Stimulated activated CD4-positive, alpha-beta T cell treated with anti-CD3 and anti-CD28 coated beads, Interleukin-4, amount 100 ng/mL, for 1 hour (primary cell): ENCODE measurements at regions not wholly inside any gene's neighbourhood (a gene's known extent, or its start where the extent isn't known, plus 50 kb on each side); places are given as distances from the start of the nearest gene placed in this dataset.

Source experiments
- DNase-seq: peaks from one replicate; pipeline ENCODE4 v3.0.0-alpha.2; 2020

DNA sequence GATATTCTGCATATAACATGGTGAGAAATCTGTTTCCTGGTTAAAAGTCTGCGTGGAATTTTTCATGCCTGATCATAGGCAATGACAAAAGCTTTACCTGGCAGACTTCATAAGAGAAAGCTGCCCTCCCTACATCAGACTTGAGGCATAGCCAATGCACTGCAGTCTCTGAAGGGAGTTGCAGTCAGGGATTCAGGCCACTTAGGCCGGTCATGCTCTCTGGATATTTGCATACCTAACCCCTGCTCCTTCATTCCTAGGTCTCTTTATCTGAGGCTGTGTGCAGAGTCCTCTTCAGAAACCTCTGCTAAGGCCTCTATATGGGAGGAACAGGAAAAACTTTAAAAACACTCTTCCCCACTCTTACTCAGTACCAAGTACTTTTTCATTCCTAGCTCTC lies 287.4 kb downstream of the PCDH17 start:
- no peak for DNase-seq

DNA sequence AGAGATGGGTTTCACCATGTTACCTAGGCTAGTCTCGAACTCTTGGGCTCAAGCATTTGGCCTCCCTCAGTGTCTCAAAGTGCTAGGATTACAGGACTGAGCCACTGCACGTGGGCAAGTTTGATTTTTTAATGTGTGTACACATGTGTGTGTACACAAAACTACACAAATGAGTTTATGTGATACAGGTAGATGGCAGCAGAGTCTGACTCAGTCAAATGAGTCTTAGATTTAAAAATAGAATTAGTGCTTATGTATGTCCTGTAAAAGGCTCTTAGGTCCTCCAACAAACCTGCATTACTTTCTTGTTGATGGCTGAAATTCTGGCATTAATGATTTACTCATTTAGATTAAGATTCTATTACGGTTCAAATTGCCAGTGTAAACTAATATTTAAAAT lies 293.7 kb downstream of the PCDH17 start:
- DNase-seq: no peak

DNA sequence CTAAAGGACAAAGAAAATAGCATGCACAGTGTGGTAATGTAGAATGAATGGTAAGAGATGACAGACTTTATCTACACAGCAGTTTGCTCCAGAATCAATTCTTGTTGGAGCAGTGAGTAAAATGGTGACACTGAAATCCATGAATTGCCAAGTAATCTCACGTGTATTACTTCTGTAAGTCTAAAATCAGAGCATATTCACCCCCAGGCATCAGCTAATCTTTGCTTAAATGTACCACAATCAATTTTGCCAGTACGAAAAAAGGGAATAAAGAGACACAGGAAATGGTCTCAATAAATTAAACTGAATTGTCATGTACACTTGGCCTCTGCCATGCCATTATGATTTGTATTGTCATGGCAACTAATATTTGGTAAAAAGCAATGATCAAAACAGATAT lies 294.2 kb downstream of the PCDH17 start:
- no peak for DNase-seq

DNA sequence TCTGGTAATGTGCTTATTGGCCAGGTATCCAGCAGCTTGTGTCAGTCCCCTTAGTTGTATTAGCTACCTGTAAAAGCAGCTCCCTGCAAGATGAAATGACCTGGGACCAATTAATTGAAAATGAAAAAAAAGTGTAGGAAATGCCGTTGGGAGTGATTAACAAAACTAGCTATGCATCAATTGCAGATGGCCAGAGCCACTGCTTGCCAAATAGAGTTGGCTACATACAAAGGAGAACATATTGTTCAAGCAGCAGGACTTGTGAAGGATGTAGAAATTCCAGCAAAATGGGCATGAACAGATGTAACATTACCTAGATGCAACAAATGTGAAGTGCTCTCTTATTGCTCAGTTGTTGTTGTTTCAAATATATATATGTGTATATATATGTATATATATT lies 300.5 kb downstream of the PCDH17 start:
- DNase-seq: no peak

DNA sequence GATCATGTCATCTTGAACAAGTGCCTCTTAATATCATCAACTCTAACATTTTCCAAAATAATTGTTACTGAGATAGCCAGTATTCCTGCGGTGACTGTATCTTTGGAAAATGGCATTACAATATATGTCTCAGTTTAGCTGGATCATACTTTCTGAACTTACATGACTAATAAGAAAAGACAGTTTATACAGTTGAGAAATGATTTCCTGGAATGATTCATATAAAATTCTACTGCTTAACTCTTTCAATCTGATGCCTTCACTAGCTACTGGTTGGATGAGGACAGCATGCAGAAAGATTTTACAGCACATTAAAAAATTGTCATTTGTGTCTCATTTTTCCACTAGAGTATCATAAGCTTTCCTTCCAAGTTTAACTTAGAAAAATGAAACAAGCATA lies 302.1 kb downstream of the PCDH17 start:
- DNase-seq: no peak

DNA sequence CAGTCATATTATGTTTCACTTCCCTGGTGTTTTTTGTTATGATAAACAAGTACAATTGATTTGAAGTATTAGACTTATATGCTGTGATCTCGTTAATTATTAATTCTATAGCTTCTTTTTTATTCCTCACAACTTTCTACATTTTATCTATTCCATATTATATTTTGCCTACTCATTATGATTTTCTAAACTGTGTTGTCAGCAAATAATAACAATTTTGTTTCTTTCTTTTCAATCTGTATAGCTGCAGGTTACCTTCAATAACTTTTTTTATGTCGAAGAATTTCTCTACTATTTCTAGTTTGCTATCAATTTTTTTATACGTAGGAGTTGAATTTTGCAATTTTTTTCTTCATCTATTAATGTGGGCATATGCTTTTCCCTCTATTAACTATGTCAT lies 304.4 kb downstream of the PCDH17 start:
- no peak for DNase-seq

DNA sequence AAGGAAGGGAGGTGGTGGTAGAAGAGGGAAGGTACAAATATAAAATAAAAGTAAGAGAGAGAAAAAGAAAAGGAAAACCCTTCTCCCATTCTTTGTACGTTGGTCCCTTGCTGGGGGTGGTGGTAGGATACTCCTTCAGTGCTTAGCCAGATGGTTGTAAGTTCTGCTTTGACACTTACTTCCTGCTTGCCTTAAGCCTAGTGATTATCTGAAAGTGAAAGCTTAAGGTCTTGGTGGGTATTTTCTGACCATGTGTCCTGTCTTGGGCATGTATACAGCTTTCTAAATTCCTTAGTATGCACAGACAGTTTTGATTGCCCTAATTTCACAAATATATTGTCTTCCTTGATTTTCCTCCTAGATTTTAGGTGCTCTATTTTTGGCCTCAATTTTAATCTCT lies 314.8 kb downstream of the PCDH17 start:
- DNase-seq: no peak

DNA sequence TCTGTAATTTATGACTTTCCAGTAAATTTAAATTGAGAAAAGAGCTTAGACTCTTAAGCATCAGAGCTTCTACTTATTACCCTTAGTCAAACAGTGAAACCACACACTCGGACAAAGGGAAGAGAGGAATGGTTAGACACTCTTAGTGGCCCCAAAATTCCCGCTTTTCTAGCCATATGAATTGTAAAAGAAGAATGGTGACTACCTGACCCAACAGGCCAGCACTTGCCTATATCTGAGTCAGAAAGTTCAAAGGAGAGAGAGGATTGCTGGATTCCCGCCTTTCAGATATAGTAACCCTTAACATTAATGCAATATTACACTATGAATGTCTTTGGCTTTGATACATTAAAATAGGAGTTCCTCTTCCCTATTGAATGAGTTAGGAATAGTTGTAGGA lies 317.3 kb downstream of the PCDH17 start:
- no peak for DNase-seq

DNA sequence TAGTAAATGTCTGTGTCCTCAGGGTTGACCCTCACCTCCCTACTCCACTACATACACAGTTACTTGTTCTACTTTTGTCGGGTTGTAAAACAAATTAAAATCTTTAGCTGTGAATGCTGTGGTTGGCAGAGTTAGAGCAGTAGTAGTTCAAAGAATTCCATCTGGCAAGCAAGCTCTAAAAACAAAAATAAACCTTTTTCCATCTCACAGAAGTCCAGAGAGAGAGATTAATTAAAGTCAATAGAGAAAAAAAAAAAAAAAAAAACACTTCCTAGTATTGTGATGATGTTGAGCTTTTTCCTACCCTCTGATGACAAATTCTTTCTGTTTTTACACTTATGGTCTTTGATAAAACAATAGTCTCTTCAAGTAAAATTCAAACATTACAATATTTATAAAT lies 338.4 kb downstream of the PCDH17 start:
- DNase-seq: no peak

DNA sequence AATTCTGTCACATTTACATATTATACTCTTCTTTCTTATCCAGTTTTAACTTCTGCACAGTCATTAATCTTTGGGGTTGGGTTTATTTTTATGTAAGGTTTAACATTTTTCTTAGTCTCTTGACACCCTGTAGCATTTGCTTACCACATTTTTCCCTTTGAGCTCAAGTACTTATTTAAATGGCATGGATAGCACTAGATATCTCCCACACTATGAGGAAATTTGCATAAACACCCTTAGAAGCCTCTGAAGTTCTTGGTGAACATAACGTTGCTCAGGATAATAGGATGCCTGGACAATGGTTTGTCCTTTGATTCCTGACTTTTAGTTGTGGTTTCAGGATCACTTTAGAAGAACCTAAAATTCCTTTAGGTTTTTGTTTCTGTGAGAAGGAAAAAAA lies 338.9 kb downstream of the PCDH17 start:
- DNase-seq: no peak

DNA sequence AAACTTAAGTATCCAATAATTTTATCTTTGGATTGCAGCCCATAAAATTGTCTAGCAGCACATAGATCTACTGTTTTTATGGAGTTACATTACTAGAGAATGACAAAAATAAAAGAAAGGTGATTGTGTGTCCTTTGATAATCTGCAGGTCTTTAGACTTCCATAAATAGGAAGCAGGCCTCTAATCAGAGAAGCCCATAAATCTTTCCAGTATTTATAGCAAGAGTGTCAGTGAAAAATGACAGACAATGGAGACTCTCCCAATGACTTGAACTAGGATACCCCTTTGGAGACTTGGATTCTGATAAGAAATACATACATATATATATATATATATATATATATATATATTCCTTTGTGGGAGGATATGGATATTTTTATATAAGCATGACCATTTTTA lies 351.2 kb downstream of the PCDH17 start:
- DNase-seq: no peak

DNA sequence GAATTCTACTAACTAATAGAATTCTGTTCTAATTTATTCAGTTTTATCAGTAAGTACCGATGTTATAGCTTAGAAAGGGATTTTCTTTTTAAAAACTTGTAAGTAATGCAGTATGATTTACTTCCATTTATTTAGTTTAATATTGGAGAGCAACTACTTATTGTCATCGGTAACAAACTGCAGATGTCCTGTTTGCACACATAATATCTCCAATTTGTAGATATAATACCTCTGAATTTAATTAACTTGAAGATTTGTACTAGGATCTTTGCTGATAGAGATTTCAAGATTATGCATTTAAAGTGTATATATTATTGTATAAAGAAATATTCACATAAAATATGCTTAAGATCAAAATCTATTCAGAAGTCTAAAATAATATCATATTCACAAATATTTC lies 356.7 kb downstream of the PCDH17 start:
- DNase-seq: no peak

DNA sequence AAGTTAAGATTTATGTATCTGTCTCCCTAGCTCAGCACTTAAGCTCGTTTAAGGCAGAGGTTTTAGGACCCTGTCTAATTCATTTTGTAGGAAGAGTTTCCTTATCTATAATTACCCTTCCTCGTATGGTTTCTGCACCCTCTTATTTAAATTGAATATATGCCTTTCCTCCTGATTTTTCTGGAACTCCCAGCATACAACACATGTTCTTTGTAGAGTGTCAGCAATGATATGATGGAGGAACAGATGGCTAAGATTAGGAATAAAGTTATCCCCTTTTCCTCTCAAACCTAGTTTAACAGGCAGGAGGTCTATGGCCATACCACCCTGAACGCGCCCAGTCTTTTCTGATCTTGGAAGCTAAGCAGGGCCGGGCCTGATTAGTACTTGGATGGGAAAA lies 359.5 kb downstream of the PCDH17 start:
- DNase-seq: no peak

DNA sequence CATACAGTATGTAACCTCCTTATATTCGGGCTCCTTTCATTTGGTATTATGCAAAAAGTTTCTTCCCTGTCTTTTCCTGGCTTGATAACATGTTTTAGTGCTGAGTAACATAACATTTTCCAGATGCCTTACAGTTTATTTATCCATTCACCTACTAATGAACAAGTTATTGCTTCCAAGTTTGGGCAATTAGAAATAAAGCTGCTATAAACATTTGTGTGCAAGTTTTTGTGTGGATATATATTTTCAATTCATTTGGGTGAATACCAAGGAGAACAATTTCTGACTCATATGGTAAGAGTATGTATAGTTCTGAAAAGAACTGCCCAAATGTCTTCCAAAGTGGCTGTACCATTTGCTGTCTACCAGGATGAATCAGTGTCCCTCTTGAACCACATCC lies 360.9 kb downstream of the PCDH17 start:
- no peak for DNase-seq

DNA sequence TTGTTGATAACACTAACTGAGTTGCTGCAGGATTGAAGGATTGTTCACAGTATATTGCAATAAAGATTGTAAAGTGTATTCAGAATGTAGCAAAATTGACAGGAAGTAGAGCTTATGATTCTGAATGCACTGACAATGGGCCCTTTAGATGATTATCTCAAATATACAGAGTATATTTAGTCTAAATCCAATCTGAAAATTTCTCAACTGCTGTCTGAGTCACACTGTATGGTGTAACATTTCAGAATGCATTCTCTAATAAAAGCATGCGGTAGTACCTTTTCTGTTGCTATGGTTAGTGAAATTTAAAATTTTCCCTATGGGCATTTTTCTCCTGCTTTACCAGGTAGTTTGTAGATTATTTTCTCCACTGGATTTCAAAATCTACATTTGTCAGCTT lies 365.2 kb downstream of the PCDH17 start:
- DNase-seq: no peak

DNA sequence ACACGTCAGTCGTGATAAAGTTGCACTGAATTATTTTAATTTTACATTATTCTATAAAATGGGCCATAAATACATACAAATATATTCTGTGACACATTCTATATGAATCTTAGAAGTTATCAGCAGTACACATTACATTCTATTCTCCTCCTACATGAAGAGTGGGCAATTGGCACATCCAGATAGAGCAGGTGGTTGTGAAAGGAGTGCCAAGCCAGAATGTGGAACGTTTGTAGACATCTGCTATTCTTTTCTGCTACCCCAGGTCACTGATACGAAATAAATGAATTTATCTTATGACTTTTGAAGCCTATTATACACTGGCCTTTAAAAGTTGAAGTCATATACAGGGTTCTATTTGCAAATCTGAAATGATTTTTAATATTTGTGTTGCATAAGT lies 373.2 kb downstream of the PCDH17 start:
- no peak for DNase-seq

DNA sequence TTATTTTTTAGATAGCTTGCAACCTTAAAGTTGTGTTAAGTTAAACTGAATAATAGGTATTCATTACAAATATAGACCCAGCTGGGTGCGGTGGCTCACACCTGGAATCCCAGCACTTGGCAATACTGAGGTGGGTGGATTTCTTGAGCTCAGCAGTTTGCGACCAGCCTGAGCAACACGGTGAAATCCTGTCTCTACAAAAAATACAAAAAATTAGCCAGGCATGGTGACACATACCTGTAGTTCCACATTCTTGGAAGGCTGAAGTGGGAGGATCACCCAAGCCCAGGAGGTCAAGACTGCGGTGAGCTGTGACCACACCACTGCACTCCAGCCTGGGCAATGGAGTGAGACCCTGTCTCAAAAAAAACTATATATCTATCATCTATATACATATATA lies 386.5 kb downstream of the PCDH17 start:
- no peak for DNase-seq

DNA sequence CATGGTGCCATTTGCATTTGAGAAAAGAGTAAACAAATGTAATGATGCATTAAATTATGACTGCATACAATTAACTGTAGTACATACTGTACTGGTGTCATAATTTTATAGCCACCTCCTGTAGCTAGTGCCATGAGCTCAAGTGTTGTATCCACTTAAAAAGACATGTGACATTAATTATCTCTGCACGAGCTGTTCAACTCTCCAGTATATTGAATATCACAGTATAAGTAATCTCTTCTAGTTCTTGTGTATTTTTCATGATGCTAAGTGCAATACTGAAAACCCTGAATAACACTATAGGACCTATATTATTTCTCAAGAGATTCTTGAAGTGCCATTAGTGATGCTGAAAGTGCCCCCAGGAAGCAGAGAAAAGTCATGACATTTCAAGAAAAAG lies 387.3 kb downstream of the PCDH17 start:
- DNase-seq: no peak

DNA sequence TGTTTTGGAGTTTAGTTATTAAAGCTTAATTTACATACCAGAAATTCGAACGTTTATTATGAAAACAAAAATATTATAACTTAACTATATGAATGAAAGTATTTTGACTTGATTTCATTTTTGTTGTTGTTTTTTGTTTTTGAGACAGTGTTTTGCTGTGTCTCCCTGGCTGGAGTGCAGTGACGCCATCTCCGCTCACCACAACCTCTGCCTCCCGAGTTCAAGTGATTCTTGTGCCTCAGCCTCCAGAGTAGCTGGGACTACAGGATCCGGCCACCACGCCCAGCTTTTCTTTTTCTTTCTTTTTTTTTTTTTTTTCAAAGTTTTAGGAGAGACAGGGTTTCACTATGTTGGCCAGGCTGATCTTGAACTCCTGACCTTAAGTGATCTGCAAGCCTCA lies 392.6 kb downstream of the PCDH17 start:
- DNase-seq: no peak

DNA sequence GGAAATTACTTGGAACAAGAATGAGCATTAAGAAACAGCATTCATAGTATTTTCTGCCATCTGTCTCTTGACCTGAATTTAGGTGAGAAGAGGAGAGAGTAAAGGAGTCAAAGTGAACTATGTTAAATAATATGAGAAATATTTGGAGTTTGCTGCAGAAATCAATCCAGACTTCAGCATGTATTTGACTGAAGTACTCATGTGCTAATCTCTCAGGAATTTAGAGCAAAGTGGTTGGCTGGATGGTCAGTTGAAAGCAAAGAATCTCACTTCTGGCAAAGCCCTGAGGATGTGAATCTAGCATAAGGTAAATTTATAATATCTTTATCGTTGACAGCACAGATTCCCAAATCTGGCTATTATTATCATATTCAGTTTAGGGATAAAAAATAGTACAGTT lies 394.3 kb downstream of the PCDH17 start:
- no peak for DNase-seq

DNA sequence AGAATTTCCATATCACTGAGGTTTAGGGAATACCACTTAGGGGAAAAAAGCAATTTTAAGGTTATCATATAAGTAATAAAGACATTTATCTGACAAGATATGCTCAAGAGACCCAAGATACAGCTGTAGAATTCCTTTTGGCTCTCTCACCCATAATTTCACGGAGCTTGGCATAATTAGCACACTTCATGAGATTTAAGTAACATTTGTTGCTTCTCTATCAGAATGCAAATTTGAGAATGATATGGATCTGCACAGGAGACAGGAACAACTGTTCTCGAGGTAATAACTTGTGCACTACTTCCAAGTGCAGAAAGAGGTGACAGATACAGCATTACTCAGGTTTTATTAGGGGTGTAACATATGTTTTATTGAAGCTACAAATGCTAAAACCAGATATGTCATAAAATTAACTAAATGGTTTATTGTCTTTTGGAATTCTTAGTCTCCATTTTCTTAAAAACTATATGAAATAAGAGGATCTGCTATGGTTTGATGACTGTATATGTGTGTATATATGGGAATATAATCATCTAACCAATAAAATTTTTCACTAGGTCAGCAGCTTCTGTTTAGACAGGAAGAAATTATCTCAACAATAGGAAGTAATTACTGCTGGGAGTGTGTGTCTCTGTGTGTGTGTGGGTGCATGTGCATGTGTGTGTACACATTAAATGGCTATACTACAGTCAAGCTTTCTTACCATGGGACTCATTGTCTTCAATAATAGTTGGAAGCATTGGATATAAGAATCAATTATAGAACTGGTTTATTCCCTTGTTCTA lies 401.3 kb downstream of the PCDH17 start:
- no peak for DNase-seq

DNA sequence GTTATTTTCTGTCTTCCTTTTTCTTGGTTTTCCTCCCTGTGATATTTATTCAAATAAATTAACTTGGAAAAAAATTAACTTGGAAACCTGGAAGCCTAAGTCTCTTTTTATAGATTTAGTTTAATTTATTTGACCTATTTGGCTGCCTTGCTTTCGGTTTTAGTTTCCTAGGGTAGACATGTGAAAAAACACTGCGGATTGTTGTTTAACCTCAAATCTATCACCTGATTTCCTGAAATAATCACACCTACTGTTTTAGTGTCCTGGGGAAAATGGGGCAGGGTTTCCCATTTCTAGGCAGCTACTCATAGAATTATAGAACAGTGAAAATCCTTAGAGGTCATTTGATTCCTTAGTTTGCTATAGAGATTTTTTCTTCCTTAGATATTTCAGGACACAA lies 412.4 kb downstream of the PCDH17 start:
- DNase-seq: no peak

DNA sequence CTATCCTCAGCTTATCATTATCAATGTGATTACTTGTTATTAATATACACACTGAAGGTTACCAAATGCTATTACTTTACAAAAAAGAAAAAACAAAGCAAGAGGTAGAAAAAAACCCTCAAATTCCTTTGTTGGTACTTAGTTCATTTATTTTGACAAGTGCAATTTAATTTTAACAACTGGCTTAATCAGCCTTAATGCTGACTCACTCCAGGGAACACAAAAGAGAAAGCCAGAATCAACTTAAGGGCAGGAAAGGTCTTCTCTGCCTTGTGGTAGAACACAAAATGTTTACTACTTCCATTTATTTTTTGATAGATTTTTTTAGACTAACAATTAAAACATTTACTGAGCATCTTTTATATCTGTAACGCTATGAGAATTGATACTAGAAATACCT lies 417.1 kb downstream of the PCDH17 start:
- no peak for DNase-seq

DNA sequence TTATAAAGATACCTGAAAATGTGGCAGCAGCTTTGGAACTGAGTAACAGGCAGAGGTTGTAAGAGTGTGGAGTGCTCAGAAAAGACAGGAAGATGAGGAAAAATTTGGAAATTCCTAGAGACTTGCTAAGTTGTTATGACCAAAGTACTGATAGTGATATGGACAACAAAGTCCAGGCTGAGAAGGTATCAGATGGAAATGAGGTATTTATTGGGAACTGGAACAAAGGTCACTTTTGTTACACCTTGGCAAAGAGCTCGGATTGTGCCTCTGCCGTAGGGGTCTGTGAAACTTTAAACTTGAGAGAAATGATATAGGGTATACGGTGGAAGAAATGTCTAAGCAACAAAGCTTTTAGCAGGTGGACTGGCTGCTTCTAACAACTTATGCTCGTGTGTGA lies 419.9 kb downstream of the PCDH17 start:
- DNase-seq: no peak

DNA sequence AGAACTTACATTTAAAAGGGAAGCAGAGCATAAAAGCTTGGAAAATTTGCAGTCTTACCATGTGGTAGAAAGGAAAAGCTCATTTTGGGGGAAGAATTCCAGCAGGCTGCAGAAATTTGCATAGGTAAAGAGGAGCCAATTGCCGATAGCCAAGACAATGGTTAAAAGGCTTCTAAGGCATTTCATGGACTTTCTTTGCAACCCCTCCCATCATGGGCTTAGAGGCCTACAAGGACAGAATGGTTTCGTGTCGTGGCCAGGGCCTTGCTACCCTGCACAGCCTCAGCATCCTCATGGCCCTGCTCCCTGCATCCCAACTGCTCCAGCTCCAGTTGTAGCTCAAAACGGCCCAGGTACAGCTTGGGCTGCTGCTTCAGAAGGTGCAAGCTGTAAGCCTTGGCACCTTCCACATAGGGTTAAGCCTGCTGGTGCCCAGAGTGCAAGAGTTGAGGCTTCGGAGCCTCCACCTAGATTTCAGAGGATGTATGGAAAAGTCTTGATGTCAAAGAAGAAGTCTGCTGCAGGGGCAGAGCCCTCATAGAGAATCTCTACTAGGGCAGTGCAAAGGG lies 420.3 kb downstream of the PCDH17 start:
- no peak for DNase-seq
